Lower leg skin (tissue), 3 donors: ENCODE measurements at regions not wholly inside any gene's neighbourhood (a gene's known extent, or its start where the extent isn't known, plus 50 kb on each side); places are given as distances from the start of the nearest gene placed in this dataset.

ENCODE experiments used
- CTCF ChIP-seq, 3 donors: fragments of 450-650 bp; IDR thresholded peaks; one replicate each; pipeline ENCODE4 v1.5.1; 2016; ENCODE audit warnings: antibody characterized with exemption in 3 of 3, mild to moderate bottlenecking in 3 of 3, moderate library complexity in 2 of 3
- POLR2A ChIP-seq, 2 donors: fragments of 450-650 bp; IDR thresholded peaks; one replicate each; pipeline ENCODE4 v1.6.1; 2016 to 2017; ENCODE audit warnings: antibody characterized with exemption in 2 of 2, mild to moderate bottlenecking in 1 of 2, moderate library complexity in 1 of 2

GRCh38 chr1:239772446-239772845 is 319.2 kb upstream of the FMN2 start:
- TF ChIP-seq CTCF (IDR thresholded peaks at IDR 0.05) (no peak), POLR2A (IDR thresholded peaks at IDR 0.05) (no peak)
